Glutamatergic neuron (in vitro differentiated cells): ENCODE measurements at regions not wholly inside any gene's neighbourhood (a gene's known extent, or its start where the extent isn't known, plus 50 kb on each side); places are given as distances from the start of the nearest gene placed in this dataset.

Experiments used
- DNase-seq: peaks from one replicate; pipeline ENCODE4 v3.0.0; 2022
- H3K27ac Mint-ChIP-seq: one replicate; pipeline ENCODE4 v1.8.0; 2020; ENCODE audit warnings: mild to moderate bottlenecking, mixed read lengths, inconsistent platforms; ENCODE audit not compliant: unreplicated experiment
- H3K27me3 Mint-ChIP-seq: one replicate; pipeline ENCODE4 v1.8.0; 2020; ENCODE audit warnings: mild to moderate bottlenecking, moderate library complexity, mixed read lengths, inconsistent platforms; ENCODE audit not compliant: unreplicated experiment
- H3K36me3 Mint-ChIP-seq: one replicate; pipeline ENCODE4 v1.8.0; 2020; ENCODE audit warnings: mild to moderate bottlenecking, mixed read lengths, inconsistent platforms; ENCODE audit not compliant: unreplicated experiment
- H3K4me1 Mint-ChIP-seq: one replicate; pipeline ENCODE4 v1.8.0; 2020; ENCODE audit warnings: mild to moderate bottlenecking, low read depth, mixed read lengths, inconsistent platforms; ENCODE audit not compliant: unreplicated experiment
- H3K4me3 Mint-ChIP-seq: one replicate; pipeline ENCODE4 v1.8.0; 2020; ENCODE audit warnings: mild to moderate bottlenecking, mixed read lengths, inconsistent platforms; ENCODE audit not compliant: unreplicated experiment
- H3K9me3 Mint-ChIP-seq: one replicate; pipeline ENCODE4 v1.8.0; 2020; ENCODE audit warnings: mild to moderate bottlenecking, moderate library complexity, mixed read lengths, inconsistent platforms; ENCODE audit not compliant: unreplicated experiment
- TF ChIP-seq, protein P1 (sequence below): fragments of 200-600 bp; sonication (generic); IDR thresholded peaks from one replicate; pipeline ENCODE4 v1.5.0; 2021; ENCODE audit not compliant: partially characterized antibody, unreplicated experiment

DNA sequence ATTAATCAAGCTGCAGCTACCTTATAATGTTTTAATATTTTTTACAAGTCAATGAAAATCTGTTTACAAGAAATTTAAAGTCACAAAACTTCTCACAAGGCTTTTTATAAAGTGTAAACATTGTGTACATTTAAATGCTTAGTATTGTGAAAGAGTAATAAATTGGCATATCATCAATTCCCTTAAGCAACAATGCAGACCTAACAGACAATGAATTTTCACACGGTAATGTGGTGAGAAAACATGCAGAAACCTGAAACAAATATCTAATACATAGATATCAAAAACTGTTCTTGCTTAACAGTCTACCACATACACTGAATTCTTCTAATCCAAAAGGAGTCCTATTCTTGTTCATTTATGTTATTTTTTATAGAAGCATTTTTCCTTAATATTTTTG, 220.7 kb downstream of the CRPPA start:
- H3K4me3 Mint-ChIP-seq = no peak overlapping the region
- no peak for DNase-seq

DNA sequence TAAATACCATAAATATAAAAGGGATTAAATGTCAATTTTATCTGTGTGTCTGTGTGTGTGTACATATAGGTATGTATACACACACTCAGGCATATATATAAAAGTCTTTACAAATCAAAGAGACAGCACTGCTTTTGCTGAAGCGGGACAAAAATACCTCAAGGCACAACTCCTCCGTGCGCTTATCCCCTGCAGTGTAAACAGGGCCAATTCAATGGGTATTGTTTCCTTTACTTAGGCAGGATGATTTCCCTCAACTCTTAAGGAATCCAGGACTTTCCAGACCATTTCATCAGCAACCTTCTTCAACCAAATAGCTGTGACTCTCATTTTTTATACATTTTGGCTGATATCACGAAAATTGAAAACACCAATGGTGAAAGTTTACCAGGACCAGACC, 227.7 kb downstream of the CRPPA start:
- Mint-ChIP-seq H3K27me3 (no peaks in the 10 kb centered on the region), H3K9me3 (peaks cover 2% of the 10 kb centered on the region), H3K4me1 (peaks cover 2% of the 10 kb centered on the region), H3K27ac (no peak overlapping the region), H3K4me3 (no peak overlapping the region), H3K36me3 (no peaks in the 10 kb centered on the region)
- TF ChIP-seq, protein P1, sequence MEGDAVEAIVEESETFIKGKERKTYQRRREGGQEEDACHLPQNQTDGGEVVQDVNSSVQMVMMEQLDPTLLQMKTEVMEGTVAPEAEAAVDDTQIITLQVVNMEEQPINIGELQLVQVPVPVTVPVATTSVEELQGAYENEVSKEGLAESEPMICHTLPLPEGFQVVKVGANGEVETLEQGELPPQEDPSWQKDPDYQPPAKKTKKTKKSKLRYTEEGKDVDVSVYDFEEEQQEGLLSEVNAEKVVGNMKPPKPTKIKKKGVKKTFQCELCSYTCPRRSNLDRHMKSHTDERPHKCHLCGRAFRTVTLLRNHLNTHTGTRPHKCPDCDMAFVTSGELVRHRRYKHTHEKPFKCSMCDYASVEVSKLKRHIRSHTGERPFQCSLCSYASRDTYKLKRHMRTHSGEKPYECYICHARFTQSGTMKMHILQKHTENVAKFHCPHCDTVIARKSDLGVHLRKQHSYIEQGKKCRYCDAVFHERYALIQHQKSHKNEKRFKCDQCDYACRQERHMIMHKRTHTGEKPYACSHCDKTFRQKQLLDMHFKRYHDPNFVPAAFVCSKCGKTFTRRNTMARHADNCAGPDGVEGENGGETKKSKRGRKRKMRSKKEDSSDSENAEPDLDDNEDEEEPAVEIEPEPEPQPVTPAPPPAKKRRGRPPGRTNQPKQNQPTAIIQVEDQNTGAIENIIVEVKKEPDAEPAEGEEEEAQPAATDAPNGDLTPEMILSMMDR = no peak
- no peak for DNase-seq

More for the DNA sequence above, 220.7 kb downstream of the CRPPA start:
- H3K27me3 Mint-ChIP-seq = no peaks in the 10 kb centered on the region
- H3K27ac Mint-ChIP-seq = no peak overlapping the region
- TF ChIP-seq, protein P1 = no peak
- peaks cover 25% of the 10 kb centered on the region for H3K4me1 Mint-ChIP-seq
- H3K36me3 Mint-ChIP-seq = no peaks in the 10 kb centered on the region
- H3K9me3 Mint-ChIP-seq = peaks cover 4% of the 10 kb centered on the region

DNA sequence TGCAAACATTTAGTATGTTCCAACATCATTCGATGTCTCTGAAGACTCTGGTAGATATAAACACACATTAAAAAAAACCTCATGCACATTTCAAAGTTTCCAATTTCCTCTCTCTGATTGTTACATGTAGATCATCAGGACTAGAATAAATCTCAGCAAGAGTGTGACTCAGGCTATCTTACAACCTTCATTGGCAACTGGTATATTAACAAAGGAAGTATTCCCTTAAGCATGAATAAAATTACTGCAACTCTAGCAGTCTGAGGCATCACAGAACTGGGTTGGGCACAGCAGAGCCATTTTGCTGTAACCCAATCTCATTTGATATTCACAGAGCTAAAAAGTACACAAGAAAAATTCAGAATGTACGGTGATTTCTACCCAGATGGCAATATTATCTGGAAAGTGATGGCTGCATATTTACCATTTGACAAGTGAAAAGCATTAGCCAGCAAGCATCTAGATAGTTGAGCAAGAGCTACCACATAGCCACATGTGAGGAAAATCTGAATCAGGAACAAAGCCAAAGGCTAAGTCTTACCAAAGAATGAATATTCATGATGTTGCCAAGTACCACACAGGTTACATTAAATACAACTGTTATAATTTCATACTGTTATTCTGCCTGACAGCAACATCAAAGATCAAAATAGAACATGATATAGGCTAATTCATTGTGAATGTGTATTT, 232.2 kb downstream of the CRPPA start:
- no peaks in the 10 kb centered on the region for H3K27me3 Mint-ChIP-seq
- H3K4me3 Mint-ChIP-seq = no peak overlapping the region
- DNase-seq = no peak
- H3K36me3 Mint-ChIP-seq = peaks cover 3% of the 10 kb centered on the region
- H3K27ac Mint-ChIP-seq = no peak overlapping the region
- TF ChIP-seq, protein P1 = no peak
- H3K9me3 Mint-ChIP-seq = no peaks in the 10 kb centered on the region
- H3K4me1 Mint-ChIP-seq = no peaks in the 10 kb centered on the region

DNA sequence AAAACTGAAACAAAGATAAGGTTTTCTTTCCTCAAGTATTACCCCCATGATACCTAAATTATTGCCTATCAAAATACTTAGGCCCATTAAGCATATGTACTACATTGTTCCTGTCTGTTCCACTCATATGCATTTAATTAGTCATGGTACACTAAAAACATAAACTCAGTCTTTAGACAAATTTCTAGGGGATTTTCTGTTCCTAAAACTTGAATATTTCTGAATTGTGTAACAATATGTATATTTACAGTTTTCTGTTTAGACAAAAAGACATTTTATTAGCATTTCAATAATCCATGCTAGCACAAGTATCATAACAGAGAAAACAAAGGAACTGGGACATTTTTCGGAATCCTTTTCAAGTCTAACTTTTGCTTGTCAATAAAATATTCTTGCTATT, 234.2 kb downstream of the CRPPA start:
- TF ChIP-seq, protein P1 = no peak
- peaks cover 3% of the 10 kb centered on the region for H3K36me3 Mint-ChIP-seq
- H3K9me3 Mint-ChIP-seq = no peaks in the 10 kb centered on the region
- H3K27me3 Mint-ChIP-seq = no peaks in the 10 kb centered on the region
- no peaks in the 10 kb centered on the region for H3K4me1 Mint-ChIP-seq
- H3K27ac Mint-ChIP-seq = no peak overlapping the region
- no peak for DNase-seq
- H3K4me3 Mint-ChIP-seq = no peak overlapping the region

DNA sequence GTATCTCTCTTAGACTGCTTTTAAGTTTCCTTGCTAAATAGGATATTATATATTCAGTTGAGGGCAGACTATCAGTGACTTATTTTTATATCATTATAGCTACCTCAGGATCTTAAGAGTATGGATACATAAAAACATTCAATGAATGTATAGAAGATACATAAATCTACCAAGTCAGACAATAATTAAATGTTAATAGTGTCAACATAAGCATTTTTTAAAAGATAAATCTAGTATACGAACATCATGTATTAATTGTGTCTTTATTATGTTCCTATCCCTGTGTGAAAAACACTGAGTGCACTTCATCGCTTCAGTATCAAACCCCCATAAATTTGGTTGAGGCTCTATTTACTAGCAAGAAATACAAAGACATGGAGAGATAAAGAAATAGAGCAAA, 242.8 kb downstream of the CRPPA start:
- DNase-seq = no peak
- Mint-ChIP-seq H3K4me3 (no peak overlapping the region), H3K27ac (peak overlapping the region; percentile 56), H3K9me3 (peaks cover 4% of the 10 kb centered on the region), H3K36me3 (peaks cover 4% of the 10 kb centered on the region), H3K4me1 (peaks cover 11% of the 10 kb centered on the region), H3K27me3 (peaks cover 6% of the 10 kb centered on the region)
- TF ChIP-seq, protein P1 = no peak
